Stomach smooth muscle (tissue), 2 donors: ENCODE measurements at regions not wholly inside any gene's neighbourhood (a gene's known extent, or its start where the extent isn't known, plus 50 kb on each side); places are given as distances from the start of the nearest gene placed in this dataset.

Source experiments
- H3K27ac ChIP-seq: one replicate; pipeline ENCODE4 v1.7.0; 2013; ENCODE audit warnings: mild to moderate bottlenecking, low read length, inconsistent platforms
- H3K27me3 ChIP-seq, 2 donors: one replicate each; pipeline ENCODE4 v1.7.0; 2013; ENCODE audit warnings: low read length in 2 of 2; ENCODE audit not compliant: insufficient read depth in 2 of 2, control insufficient read depth in 1 of 2
- H3K36me3 ChIP-seq, 2 donors: one replicate each; pipeline ENCODE4 v1.7.0; 2013; ENCODE audit warnings: low read length in 2 of 2; ENCODE audit not compliant: control insufficient read depth in 2 of 2, insufficient read depth in 2 of 2
- H3K4me1 ChIP-seq: one replicate; pipeline ENCODE4 v1.7.0; 2013; ENCODE audit warnings: low read length; ENCODE audit not compliant: control insufficient read depth, insufficient read depth
- H3K4me3 ChIP-seq, 2 donors: one replicate each; pipeline ENCODE4 v1.7.0; 2013; ENCODE audit warnings: low read length in 2 of 2
- H3K9ac ChIP-seq, 2 donors: one replicate each; pipeline ENCODE4 v1.7.0; 2013; ENCODE audit warnings: low read length in 2 of 2, mild to moderate bottlenecking in 1 of 2
- H3K9me3 ChIP-seq, 2 donors: one replicate each; pipeline ENCODE4 v1.7.0; 2013; ENCODE audit warnings: low read length in 2 of 2; ENCODE audit not compliant: control insufficient read depth in 2 of 2
- donor health status: healthy.
- donor health status: Pancreatic carcinoma.

DNA sequence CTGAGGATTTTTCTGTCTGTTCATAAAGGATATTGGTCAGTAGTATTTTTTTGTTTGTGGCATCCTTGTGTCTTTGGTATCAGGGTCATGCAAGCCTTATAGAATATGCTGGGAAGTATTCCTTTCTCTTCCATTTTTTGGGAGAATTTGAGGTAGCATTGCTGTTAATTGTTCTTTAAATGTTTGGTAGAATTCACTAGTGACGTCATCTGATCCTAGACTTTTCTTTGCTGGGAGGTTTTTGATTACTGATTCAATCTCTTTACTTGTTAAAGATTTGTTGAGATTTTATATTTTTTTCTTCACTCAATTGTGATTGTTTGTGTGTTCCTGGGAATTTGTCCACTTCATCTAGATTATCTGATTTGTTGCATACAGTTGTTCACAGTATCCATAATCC is 234.4 kb upstream of the ATP6AP2 start:
- no peak overlapping the region for H3K27ac ChIP-seq
- H3K9me3 ChIP-seq: peaks cover 0 to 3% of the 10 kb centered on the region in 2 donors
- no peaks in the 10 kb centered on the region for H3K36me3 ChIP-seq
- no peak overlapping the region for H3K9ac ChIP-seq
- H3K27me3 ChIP-seq: peaks cover 0 to 2% of the 10 kb centered on the region in 2 donors
- H3K4me3 ChIP-seq: no peak overlapping the region
- H3K4me1 ChIP-seq: no peaks in the 10 kb centered on the region

DNA sequence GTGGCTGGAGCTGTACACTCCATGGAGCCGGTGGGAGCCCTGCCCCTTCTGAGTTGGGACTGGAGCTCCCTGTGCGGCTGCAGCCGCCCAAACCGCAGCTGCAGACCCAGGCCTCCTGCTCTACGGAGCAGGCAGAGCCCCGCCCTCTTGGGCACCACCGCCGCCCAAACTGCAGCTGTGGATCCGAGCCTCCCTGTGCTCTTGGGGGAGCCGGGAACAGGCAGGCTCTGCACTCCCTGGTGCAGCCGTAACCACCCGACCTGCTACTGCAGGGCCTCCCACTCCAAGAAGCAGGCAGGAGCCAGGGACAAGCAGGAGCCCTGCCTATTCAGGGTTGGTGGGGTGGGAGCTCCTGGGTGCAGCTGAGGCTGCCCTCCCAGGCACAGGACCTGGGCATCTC is 237.5 kb upstream of the ATP6AP2 start:
- Histone ChIP-seq H3K36me3 (no peaks in the 10 kb centered on the region), H3K9ac (no peak overlapping the region), H3K27ac (no peak overlapping the region), H3K9me3 (no peaks in the 10 kb centered on the region), H3K4me3 (no peak overlapping the region), H3K27me3 (peaks cover 0 to 2% of the 10 kb centered on the region in 2 donors), H3K4me1 (no peaks in the 10 kb centered on the region)

DNA sequence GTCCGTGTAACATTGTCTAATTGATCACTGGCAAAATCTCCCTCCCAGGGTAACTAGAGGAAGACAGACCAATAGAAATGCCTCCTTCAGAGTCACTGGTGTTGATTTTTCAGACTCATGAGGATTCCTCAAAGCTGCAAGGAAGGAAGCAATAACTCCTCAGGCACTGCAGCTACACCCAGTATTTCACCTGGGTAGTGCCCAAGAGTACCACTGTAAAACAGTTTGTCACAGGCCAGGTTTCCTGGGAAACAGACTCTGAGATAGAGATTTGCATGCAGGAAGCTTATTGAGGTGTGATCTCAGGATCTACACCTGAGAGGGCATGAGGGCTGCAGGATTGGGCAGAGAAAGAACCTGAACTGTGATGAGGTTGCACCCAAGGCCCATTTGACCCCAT is 240.7 kb upstream of the ATP6AP2 start:
- Histone ChIP-seq H3K4me1 (no peaks in the 10 kb centered on the region), H3K27ac (no peak overlapping the region), H3K36me3 (no peaks in the 10 kb centered on the region), H3K9me3 (no peaks in the 10 kb centered on the region), H3K9ac (no peak overlapping the region), H3K27me3 (peaks cover 0 to 3% of the 10 kb centered on the region in 2 donors), H3K4me3 (no peak overlapping the region)

- Histone ChIP-seq H3K27me3 (peaks cover 0 to 4% of the 10 kb centered on the region in 2 donors), H3K9ac (no peak overlapping the region), H3K27ac (no peak overlapping the region), H3K36me3 (no peaks in the 10 kb centered on the region), H3K9me3 (no peaks in the 10 kb centered on the region), H3K4me3 (no peak overlapping the region), H3K4me1 (no peaks in the 10 kb centered on the region)
Observed at GRCh38 chrX:40333344-40333743, 235.6 kb upstream of the BCOR start.

DNA sequence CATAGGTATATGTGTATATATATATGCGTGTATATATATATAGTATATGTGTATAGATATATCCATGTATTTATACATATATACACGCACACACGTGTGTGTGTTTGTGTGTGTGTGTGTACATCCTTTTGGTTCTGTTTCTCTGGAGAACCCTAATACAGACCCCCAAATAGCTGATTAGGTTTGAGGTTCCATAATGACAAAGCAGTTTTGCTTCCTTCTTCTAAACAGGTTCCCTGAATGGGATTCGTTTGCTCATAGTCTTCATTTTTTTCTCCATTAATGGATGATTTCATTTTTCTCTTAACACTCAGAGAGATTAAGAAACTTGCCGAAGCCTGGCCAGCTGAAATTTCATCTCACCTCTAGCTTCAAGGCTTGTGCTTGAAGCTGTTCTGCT is 234.0 kb upstream of the BCOR start:
- peaks cover 4% of the 10 kb centered on the region for H3K4me1 ChIP-seq
- H3K9me3 ChIP-seq: no peaks in the 10 kb centered on the region
- no peaks in the 10 kb centered on the region for H3K36me3 ChIP-seq
- no peak overlapping the region for H3K4me3 ChIP-seq
- no peak overlapping the region for H3K27ac ChIP-seq
- H3K27me3 ChIP-seq: peaks cover 0 to 11% of the 10 kb centered on the region in 2 donors
- no peak overlapping the region for H3K9ac ChIP-seq

- no peaks in the 10 kb centered on the region for H3K36me3 ChIP-seq
- peaks cover 0 to 13% of the 10 kb centered on the region in 2 donors for H3K27me3 ChIP-seq
- H3K9ac ChIP-seq: no peak overlapping the region
Observed at GRCh38 chrX:40331353-40331752, 233.6 kb upstream of the BCOR start.

GRCh38 chrX:40329616-40330015 is 231.9 kb upstream of the BCOR start:
- Histone ChIP-seq H3K4me1 (peaks cover 4% of the 10 kb centered on the region), H3K27ac (no peak overlapping the region), H3K36me3 (no peaks in the 10 kb centered on the region), H3K9me3 (no peaks in the 10 kb centered on the region), H3K4me3 (no peak overlapping the region), H3K27me3 (peaks cover 0 to 11% of the 10 kb centered on the region in 2 donors), H3K9ac (no peak overlapping the region)

More at GRCh38 chrX:40331353-40331752, 233.6 kb upstream of the BCOR start:
- Histone ChIP-seq H3K9me3 (no peaks in the 10 kb centered on the region), H3K27ac (no peak overlapping the region), H3K4me1 (peaks cover 4% of the 10 kb centered on the region), H3K4me3 (no peak overlapping the region)

DNA sequence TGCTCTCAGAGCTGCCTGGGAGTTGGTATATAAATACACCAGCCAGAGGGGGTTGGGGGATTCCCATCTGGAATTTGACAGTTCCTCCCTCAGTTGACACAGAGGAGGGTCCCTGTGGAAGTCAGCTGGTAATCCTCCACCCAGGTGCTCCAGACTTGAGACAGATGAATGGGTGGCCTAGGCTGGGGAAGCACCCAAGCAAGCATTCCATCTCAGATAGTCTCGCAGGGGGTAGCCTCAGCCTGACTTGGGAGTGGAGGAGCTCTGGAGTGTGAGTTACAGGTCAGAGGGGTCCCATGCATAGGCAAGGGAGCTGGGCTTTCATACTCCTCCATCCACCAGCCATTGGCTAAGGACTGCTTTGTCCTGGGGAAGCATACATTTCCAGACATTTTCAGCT is 229.3 kb upstream of the BCOR start:
- Histone ChIP-seq H3K27me3 (peaks cover 0 to 14% of the 10 kb centered on the region in 2 donors), H3K9me3 (no peaks in the 10 kb centered on the region), H3K4me3 (no peak overlapping the region), H3K4me1 (peaks cover 4% of the 10 kb centered on the region), H3K9ac (no peak overlapping the region), H3K27ac (no peak overlapping the region), H3K36me3 (no peaks in the 10 kb centered on the region)

DNA sequence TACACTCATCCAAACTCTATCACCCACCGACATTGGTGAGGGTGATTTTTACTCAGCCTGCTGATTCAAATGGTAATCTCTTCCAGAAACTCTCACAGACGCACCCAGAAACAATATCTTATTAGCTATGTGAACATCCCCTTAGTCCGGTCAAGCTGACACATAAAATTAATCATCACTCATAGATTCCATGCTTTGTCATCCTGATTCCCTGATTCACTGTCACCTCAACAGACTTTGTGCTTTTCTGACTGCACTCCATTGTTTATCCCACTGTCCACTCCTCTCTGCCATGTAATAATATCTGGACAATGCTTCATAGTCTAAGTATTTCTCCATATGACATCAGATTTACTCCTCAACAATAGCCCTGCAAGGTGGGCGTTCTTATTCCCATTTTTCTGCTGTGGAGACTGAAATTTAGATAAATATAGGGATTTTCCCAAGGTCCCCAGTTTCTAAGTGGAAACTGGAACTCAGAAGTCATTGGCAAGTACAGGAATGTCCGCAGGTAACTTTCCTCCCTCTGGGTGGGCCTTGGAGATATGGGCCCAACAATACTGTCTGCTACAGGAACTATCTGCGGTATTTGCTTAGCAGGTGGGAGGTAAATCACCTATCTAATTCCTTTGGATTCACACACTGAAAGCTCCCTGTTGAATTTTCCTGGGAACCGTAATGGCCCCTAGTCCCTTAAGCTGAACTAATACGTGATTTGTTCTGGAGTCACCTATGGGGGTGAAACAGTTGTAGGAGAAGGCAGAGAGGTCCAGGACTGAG is 228.6 kb upstream of the BCOR start:
- Histone ChIP-seq H3K9me3 (peaks cover 0 to 5% of the 10 kb centered on the region in 2 donors), H3K36me3 (no peaks in the 10 kb centered on the region), H3K4me3 (no peak overlapping the region), H3K4me1 (peaks cover 4% of the 10 kb centered on the region), H3K9ac (no peak overlapping the region), H3K27ac (no peak overlapping the region), H3K27me3 (peaks cover 0 to 14% of the 10 kb centered on the region in 2 donors)

- Histone ChIP-seq H3K27ac (no peak overlapping the region), H3K4me3 (no peak overlapping the region), H3K9ac (no peak overlapping the region), H3K36me3 (no peaks in the 10 kb centered on the region), H3K4me1 (peaks cover 4% of the 10 kb centered on the region), H3K9me3 (peaks cover 0 to 9% of the 10 kb centered on the region in 2 donors), H3K27me3 (peaks cover 0 to 14% of the 10 kb centered on the region in 2 donors)
Observed at GRCh38 chrX:40325161-40325560, 227.4 kb upstream of the BCOR start.

- no peaks in the 10 kb centered on the region for H3K36me3 ChIP-seq
- H3K27me3 ChIP-seq: peaks cover 0 to 11% of the 10 kb centered on the region in 2 donors
- no peak overlapping the region for H3K9ac ChIP-seq
- no peak overlapping the region for H3K27ac ChIP-seq
- peaks cover 0 to 12% of the 10 kb centered on the region in 2 donors for H3K9me3 ChIP-seq
- H3K4me3 ChIP-seq: no peak overlapping the region
- peaks cover 4% of the 10 kb centered on the region for H3K4me1 ChIP-seq
Observed at GRCh38 chrX:40323977-40324376, 226.2 kb upstream of the BCOR start.
